Middle frontal gyrus (tissue), 1 donor: ENCODE measurements at regions not wholly inside any gene's neighbourhood (a gene's known extent, or its start where the extent isn't known, plus 50 kb on each side); places are given as distances from the start of the nearest gene placed in this dataset.
"Not testable (repeated sequence)": the region's sequence is repeated elsewhere in the genome, so short reads cannot be mapped to it uniquely, and the experiment has no call there.

Experiments
- DNase-seq: peaks from one replicate; pipeline ENCODE4 v3.0.0-alpha.2; 2015; ENCODE audit warnings: low spot score; ENCODE audit errors: extremely low spot score

- DNase-seq = no peak
Measured at GRCh38 chr10:121267236-121268003, 330.8 kb downstream of the FGFR2 start.

DNA sequence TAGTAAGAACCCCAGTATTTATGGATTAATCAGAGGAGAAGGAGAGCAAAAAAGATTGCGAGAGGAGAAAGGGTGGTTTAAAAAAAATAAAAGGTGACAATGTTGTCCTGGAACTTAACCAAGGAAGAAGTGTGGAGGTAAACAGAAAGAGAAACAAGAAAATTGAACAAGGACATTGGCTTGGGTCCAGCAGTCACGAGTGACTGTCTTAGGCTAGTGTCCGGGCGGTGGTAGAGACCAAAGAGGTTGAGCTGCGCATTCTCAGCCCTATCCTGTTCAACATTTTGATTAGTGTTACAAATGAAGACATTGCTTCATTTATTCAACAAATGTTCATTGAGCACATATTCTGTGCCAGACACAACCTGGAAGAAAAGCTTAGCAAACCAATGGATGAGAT, 329.9 kb downstream of the FGFR2 start:
- DNase-seq = no peak

GRCh38 chr10:121268863-121269432, 329.3 kb downstream of the FGFR2 start:
- DNase-seq = no peak

- DNase-seq = no peak
Measured at GRCh38 chr10:121270906-121271305, 327.3 kb downstream of the FGFR2 start.

GRCh38 chr10:121276046-121276445, 322.2 kb downstream of the FGFR2 start:
- DNase-seq = no peak

GRCh38 chr10:121276822-121277221, 321.4 kb downstream of the FGFR2 start:
- no peak for DNase-seq

DNA sequence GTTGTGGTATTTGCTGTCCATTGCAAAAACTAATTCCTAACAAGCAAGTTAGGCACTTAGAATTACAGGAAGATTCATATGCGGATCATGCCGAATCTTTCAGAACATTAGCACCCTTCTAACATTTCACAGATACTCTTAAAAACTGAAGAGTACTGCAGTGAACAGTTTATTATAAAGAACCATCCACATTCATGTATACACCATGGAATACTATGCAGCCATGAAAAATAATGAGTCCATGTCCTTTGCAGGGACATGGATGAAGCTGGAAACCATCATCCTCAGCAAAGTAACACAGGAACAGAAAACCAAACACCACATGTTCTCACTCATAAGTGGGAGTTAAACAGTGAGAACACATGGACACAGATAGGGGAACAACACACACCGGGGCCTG, 319.9 kb downstream of the FGFR2 start:
- not testable (repeated sequence) for DNase-seq

DNA sequence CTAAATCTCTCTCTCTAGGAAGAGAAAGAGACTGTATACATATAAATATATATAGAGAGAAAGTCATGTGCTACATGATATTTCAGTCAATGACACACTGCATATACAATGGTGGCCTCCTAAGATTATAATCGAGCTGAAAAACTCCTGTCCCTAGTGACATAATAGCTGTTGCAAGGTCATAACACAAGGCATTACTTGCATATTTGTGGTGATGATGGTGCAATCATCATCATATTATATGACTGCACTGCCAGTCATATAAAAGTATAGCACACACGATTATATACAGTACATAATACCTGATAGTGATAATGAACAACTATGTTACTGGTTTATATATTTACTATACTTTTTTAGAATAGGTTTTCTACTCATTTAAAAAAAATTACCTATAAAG, 316.7 kb downstream of the FGFR2 start:
- DNase-seq = no peak

DNA sequence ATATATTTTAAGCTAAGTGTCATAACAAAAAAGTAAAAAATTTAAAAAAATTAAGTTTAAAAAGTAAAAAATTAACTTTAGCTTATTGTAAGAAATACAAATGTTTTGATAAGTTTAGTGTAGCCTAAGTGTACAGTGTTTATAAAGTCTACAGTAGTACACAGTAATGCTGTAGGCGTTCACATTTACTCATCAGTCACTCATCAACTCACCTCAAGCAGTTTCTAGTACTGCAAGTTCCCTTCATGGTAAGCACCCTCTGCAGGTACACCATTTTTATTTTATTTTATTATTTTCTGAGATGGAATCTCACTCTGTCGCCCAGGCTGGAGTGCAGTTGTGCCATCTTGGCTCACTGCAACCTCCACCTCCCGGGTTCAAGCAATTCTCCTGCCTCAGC, 316.0 kb downstream of the FGFR2 start:
- DNase-seq = no peak

DNA sequence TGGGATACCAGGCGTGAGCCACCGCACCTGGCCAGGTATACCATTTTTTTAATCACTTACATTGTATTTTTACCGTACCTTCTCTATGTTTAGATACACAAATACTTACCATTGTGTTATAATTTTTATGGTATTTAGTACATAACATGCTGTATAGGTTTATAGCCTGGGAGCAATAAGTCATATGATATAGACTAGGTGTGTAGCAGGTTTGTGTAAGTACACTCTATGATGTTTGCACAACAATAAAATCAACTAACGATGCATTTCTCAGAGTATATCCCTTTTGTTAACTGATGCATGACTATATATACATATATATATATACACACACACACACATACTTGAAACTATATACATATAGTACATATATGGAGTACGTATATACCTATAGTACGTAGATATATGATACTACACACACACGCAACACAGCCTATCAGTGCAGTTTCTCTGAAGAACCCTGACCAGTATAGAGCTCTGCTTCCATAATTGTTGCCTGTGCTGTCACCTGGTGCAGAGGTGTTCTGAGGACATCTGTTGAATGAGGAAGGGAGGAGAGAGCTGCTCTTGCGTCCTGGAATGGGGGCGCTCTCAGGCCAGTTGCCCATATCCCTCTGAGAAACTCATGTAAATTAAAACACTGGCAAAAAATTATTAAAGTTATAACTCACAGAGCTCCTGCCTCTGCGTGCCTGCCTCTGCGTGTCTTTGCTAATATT, 315.3 kb downstream of the FGFR2 start:
- DNase-seq = no peak

DNA sequence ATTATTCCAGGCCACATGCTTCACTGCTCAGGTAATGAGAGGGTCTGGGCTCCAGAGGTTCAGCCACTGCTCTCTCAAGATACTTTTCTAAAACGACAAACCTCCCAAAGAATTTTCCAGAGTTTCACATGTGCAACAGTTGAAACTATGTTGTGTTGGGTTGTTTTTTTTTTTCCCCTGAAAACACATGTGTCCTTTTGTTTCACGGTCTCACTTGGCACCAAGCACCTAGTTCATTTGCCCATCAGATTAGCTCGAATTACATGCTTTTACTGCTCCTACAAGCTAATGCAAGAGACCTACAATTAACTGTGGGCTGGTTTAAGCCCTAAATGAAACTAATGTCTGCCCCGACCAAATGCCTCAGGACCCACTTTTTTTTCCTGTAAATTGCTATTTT, 313.3 kb downstream of the FGFR2 start:
- no peak for DNase-seq

DNA sequence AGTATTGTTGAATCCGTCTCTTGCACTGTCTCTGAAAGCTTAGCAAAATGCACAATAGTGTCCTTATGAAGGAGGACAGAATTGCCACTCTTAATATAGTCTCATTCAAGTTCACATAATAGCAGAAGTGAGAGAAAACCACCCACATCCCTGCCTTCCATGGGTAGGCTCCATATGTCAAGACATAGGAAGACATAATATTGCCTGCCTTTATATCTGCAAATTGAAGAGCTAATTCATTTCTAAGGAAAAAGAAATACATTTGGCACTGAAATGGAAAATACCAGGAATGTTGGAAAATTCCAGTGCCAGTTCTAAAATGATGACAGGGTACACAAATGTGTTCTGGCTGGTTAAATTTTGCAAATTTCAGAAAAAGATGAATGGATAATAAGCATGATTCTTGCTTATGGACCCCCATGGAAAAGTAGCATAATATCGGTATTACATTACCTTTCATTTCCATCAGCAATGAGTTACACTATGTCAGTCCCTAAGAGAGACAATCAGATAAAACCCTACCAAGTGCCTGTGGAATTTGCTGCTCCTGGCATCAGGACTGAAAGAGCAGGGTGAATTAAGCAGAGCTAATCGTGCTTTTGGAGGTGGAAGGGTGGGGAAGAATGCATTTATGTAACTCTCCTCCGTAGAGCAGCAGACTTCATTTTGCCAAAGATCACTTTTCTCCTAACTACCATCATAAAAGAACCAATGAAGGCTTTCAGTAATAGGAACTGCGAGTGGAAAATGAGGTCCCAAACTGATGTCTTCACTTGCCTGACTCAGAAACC, 312.6 kb downstream of the FGFR2 start:
- no peak for DNase-seq

GRCh38 chr10:121288011-121288410, 310.2 kb downstream of the FGFR2 start:
- no peak for DNase-seq

DNA sequence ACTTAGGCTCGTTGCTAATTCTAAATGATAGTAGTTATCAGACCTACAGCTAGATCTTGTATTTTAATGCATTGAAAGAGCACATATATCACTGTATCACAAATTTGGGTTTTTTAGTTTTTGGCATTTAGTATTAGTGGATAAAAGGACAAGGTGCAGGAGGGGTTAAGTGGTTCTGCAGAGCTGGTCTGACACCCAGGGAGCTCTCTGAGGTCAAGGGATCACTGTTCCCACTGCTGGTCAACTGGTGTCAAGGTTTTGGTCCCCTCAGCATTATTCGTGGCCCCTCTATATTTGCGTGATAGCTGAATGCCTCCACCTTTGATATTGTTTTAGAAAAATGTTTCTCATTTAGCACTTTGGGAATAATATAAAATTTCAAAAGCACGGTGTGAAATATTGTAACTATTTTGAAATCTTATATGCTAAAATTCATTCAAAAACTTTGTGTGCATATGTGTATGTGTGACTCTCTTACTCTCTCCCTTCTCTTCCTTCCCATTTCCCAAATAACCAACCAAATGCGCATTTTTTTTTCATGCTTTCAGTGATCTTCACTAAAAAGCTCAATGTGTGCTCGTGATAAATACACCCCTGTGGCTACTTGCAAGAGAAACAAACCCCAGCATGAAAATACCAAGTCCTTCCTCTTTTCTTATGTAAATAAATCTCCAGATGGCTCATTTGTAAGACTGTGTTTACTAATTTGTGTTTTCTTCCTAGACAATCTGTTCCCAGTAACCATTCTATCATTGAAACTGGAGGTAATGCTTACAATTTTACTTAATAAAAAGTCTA, 309.2 kb downstream of the FGFR2 start:
- DNase-seq = no peak

DNA sequence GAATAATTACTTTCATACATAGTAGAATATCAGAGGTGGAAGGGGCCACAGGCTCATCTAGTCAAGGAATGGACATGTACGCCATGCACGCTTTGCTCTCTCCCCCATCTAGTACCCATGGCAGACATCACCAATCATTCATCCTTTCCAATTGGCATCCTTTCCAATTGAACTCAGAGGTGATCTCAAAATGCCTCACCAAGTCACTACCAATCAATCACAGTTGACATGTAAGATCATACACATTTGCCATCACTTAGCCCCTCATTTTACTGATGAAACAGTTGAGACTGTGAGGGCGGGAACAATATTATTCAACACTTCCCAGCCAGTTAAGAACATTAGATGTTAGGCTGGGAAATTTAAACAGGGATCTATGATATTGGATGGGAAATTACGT, 308.4 kb downstream of the FGFR2 start:
- DNase-seq = no peak

GRCh38 chr10:121290674-121291073, 307.6 kb downstream of the FGFR2 start:
- no peak for DNase-seq

DNA sequence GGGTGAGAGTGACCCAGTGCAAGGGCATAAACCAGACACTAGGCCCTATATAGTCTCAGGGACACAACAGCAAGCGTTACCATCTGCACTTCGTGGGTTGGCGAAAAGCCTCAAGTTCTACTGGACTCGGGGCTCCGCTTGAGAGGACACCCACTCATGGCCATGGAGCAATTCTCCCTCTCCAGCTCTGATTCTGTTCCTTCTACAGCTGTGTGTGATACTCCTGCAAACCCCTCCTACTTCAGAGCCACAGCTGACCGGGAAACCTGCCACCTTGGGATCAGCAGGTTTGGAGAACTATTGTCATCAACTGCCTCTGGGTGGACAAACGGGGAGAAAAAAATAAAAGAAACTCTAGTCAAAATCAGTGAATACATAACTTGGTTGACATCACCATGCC, 306.9 kb downstream of the FGFR2 start:
- no peak for DNase-seq

DNA sequence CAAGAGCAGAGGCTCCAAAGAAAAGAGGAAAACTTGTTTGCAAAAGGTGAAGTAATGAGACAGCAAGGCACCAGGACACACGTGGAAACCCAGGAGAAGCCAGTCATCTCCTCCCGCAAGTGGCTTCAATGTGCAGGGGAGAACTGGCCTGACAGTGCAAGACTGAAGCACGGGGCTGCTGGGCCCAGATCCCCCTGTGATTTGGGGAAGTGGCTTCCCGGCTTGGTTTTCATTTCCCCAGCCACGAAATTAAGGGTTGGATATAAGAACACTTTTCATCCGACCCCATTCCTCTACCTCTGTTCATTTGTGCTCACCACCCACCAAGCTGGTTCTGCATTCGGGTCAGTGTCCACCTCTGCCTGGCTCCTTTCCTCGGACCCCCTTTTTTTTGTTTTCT, 306.4 kb downstream of the FGFR2 start:
- DNase-seq = no peak

DNA sequence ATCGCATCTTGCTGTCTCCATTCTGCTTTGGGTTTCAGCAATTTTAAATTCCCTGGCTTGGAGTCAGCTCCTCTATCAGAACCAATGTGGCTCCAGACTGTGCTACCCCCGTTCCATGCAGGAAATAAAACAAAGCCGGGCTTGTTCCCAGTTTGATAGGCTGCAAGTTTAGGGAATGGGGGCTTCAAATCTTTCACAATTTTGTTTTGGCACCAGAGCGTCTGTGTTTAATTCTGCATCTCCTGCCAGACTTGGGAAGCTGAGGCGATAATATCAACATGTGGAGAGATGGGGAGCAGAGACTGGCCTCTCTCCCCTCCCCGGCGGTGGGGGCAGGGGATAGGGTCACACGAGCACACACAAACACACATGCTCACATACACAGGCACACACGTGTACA, 305.9 kb downstream of the FGFR2 start:
- no peak for DNase-seq

- no peak for DNase-seq
Measured at GRCh38 chr10:121293110-121293509, 305.1 kb downstream of the FGFR2 start.

GRCh38 chr10:121294630-121295029, 303.6 kb downstream of the FGFR2 start:
- no peak for DNase-seq
